Body of pancreas (tissue), 4 donors: ENCODE measurements at regions not wholly inside any gene's neighbourhood (a gene's known extent, or its start where the extent isn't known, plus 50 kb on each side); places are given as distances from the start of the nearest gene placed in this dataset.

Source experiments
- CTCF ChIP-seq, 7 experiments: fragments of 450-650 bp in 4 of 7; fragments of 200-600 bp in 3 of 7; sonication (generic) in 3 of 7; IDR thresholded peaks; one replicate each; pipeline ENCODE4 v1.5.1; 2016 to 2019; ENCODE audit warnings: antibody characterized with exemption in 7 of 7
- POLR2A ChIP-seq, 3 donors: fragments of 450-650 bp; IDR thresholded peaks; one replicate each; pipeline ENCODE4 v1.6.1; 2016; ENCODE audit warnings: antibody characterized with exemption in 3 of 3, mild to moderate bottlenecking in 2 of 3

DNA sequence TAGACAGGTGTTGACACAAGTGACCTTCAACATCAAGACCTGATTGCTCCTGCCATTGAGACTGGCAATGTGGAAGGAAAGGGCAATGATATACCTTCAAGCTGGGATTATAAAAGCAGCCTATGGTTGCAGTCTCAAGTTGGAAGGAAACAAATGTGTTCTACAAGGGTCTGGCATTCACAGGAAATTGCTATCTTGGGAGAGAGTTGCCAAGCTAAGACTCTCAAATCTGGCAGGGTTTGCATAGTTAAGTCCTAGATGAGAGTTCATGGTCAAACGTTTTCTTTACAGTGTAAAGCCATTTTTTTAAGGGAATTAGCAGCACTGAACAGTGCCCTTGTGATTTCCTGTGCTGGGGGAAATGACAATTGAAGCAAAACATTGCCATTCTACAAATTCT is 546.9 kb upstream of the CFAP20DC start:
- TF ChIP-seq POLR2A (IDR thresholded peaks at IDR 0.05), result no peak
- TF ChIP-seq CTCF (IDR thresholded peaks at IDR 0.05), result no peak
